ENCODE measurements at regions not wholly inside any gene's neighbourhood (a gene's known extent, or its start where the extent isn't known, plus 50 kb on each side); places are given as distances from the start of the nearest gene placed in this dataset.

DNA sequence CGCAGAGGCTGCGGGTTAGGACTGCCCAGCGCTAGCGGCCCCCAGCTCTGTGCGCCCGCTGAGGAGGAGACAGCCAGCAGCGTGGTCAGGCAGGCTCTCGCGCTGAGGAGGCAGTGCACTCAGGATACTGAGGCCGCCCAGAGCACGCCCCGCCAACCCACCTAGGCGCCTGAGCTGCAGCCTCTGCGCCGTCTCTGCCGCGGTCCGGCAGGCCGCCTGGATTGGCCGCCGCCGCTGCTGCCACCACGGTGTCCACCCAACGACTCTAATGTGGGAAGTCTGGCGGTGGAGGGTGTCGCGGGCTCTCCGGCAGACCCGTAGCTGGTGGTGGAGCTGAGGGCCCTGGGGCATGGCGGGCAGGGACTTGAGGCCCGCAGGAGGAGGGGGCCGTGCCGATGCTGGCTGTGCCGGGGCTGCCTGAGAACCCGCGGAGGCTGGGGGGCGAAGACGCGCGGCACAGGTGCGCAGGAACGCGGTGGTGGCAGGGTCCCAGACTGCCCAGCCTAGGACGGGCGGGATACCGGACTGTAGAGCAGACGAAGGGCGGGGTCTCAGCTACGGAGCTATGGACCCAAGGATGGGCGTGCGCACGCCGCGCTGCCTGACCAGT is 69.9 kb downstream of the ASCL4 start:
- H3K4me3 ChIP-seq, result no peak overlapping the region
- no peak for DNase-seq
- no peak for ATAC-seq
- no peaks in the 10 kb centered on the region for H3K9me3 ChIP-seq
- no peaks in the 10 kb centered on the region for H3K36me3 ChIP-seq (ENCODE audit: low read depth)
- TF ChIP-seq, protein P1, sequence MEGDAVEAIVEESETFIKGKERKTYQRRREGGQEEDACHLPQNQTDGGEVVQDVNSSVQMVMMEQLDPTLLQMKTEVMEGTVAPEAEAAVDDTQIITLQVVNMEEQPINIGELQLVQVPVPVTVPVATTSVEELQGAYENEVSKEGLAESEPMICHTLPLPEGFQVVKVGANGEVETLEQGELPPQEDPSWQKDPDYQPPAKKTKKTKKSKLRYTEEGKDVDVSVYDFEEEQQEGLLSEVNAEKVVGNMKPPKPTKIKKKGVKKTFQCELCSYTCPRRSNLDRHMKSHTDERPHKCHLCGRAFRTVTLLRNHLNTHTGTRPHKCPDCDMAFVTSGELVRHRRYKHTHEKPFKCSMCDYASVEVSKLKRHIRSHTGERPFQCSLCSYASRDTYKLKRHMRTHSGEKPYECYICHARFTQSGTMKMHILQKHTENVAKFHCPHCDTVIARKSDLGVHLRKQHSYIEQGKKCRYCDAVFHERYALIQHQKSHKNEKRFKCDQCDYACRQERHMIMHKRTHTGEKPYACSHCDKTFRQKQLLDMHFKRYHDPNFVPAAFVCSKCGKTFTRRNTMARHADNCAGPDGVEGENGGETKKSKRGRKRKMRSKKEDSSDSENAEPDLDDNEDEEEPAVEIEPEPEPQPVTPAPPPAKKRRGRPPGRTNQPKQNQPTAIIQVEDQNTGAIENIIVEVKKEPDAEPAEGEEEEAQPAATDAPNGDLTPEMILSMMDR (IDR thresholded peaks at IDR 0.05), result no peak
- intact Hi-C loops (cut with DNase I, micrococcal nuclease), result no loop called here
- no peaks in the 10 kb centered on the region for H3K4me1 ChIP-seq (ENCODE audit: low read depth)

DNA sequence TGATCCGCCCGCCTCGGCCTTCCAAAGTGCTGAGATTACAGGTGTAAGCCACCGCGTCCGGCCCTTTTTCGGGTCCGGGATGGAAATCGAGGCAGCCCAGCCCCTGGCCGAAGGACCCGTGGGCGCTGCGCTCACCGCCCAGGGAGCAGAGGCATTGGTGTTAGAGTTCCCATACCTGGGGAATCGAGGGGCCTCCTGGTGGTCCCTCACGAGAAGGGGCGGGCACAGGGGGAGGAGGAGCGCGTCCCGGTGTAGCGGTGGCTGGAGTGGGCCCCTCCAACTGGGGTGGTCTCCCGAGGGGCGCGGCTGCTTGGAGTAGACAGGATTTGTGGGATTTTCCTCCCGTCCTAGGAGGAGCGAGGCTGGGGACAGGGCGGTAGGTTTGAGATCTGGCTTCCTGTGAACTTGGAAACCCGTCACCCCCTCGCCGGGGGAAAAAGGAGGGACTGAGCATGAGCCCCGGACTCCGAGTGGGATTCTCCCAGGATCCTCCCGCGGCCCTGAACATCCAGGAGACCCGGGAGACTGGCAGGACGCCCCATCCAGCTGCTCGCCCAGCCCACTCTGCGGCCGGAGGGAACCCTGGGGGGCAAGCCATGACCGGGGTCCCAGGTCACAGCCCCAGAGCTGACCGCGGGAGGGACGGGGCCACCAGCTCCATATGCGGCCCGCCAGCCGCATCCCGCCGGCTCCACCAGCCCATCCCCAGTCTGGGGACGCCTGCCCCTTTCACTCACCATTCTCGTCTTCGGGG is 70.9 kb downstream of the ASCL4 start:
- ATAC-seq, result no peak
- TF ChIP-seq, protein P1 (IDR thresholded peaks at IDR 0.05), result no peak
- no peaks in the 10 kb centered on the region for H3K9me3 ChIP-seq
- no peaks in the 10 kb centered on the region for H3K36me3 ChIP-seq (ENCODE audit: low read depth)
- no peak overlapping the region for H3K4me3 ChIP-seq
- no peaks in the 10 kb centered on the region for H3K4me1 ChIP-seq (ENCODE audit: low read depth)
- DNase-seq, result peak in 1 of 3 donors; percentile 43
- intact Hi-C loops (cut with DNase I, micrococcal nuclease), result no loop called here

DNA sequence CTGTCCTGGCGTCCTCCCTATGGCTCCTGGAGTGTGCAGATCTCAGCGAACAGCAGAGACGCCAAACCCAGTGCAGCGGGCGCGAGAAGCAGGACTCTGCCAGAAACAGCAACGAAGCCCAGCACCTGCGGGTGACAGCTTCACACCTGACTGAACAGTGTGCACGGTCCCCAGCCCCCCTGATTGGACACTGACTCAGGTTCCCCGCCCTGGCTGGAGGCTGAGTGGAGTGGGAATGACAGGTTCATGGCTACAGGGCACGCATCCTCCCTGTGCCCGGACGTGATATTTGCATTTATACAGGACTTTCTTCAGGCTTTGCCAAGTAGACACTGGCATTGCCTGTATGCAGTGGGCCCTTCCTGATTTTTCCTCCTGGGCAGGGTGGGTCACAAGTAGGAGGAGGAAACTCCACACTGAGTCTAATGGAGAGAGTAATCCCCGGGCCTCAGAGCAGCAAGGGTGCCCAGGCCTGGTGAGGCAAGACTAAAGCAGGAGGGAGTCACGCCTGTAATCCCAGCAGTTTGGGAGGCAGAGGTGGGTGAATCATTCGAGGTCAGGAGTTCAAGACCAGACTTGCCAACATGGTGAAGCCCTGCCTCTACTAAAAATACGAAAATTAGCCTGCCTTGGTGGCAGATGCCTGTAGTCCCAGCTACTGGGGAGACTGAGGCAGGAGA is 71.6 kb downstream of the ASCL4 start:
- ATAC-seq, result no peak
- no peaks in the 10 kb centered on the region for H3K9me3 ChIP-seq
- DNase-seq, result no peak
- no peaks in the 10 kb centered on the region for H3K36me3 ChIP-seq (ENCODE audit: low read depth)
- TF ChIP-seq, protein P1 (IDR thresholded peaks at IDR 0.05), result no peak
- no peak overlapping the region for H3K4me3 ChIP-seq
- intact Hi-C loops (cut with DNase I, micrococcal nuclease), result no loop called here
- no peaks in the 10 kb centered on the region for H3K4me1 ChIP-seq (ENCODE audit: low read depth)

DNA sequence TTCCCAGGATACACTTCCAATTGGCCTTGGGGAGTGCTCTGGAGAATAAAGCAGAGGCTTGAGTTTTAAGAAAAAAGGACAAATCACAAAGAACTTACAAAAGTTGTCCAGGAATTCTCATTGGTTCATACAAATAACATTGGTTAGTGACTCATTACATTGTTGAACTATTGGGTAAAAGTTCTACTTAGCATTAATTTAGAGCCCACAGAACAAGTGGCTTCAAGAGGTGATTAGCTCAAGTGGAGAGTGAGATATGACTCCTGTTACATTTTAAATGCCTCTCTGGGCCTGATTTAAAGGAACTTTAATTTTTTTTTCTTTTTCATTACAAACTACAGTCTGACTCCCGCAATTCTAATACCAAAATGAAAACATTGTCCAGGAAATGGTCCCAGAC is 72.9 kb downstream of the ASCL4 start:
- Histone ChIP-seq H3K36me3 (ENCODE audit: low read depth) (no peaks in the 10 kb centered on the region), H3K9me3 (no peaks in the 10 kb centered on the region), H3K4me3 (no peak overlapping the region), H3K4me1 (ENCODE audit: low read depth) (no peaks in the 10 kb centered on the region)
- DNase-seq (no peak), ATAC-seq (no peak)
- intact Hi-C loops (cut with DNase I, micrococcal nuclease), result no loop called here
- TF ChIP-seq, protein P1 (IDR thresholded peaks at IDR 0.05), result no peak

DNA sequence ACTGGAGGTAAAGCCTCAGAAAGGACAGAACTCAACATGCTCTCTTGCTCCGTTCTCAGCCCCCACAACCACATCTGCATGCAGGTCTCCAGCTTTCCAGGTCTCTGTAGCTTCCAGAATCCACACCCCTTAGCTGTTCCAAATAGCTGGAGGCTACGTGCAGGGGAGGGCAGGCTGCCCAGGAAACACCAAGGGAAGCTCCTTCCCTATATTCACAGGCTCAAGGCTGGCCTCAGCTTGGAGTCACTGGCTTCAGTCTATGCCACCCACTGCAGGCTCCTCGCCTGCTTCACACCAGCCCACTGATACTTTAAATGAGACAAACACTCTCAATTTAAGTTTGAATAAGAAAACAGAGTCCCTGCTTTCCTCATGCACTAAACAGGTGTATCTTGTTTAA is 73.3 kb downstream of the ASCL4 start:
- H3K9me3 ChIP-seq, result no peaks in the 10 kb centered on the region
- no peaks in the 10 kb centered on the region for H3K4me1 ChIP-seq (ENCODE audit: low read depth)
- H3K36me3 ChIP-seq (ENCODE audit: low read depth), result no peaks in the 10 kb centered on the region
- TF ChIP-seq, protein P1 (IDR thresholded peaks at IDR 0.05), result no peak
- DNase-seq (no peak), ATAC-seq (no peak)
- intact Hi-C loops (cut with DNase I, micrococcal nuclease), result no loop called here
- H3K4me3 ChIP-seq, result no peak overlapping the region
